ENCODE measurements at regions not wholly inside any gene's neighbourhood (a gene's known extent, or its start where the extent isn't known, plus 50 kb on each side); places are given as distances from the start of the nearest gene placed in this dataset. TPM values are rescaled to one million over a fixed set of nuclear protein-coding genes. Genes with fewer than 3 reads are reported as not detected.

Small RNAs in the stretch of these regions (small RNA-seq; reads per million reads assigned to genes)
- gene RN7SKP164, result not detected
